K562 (cell line): ENCODE measurements at regions not wholly inside any gene's neighbourhood (a gene's known extent, or its start where the extent isn't known, plus 50 kb on each side); places are given as distances from the start of the nearest gene placed in this dataset.

ENCODE experiments used
- ATAC-seq: fragments of 200-7000 bp; cut with Tn5 transposase; 3 replicates; pipeline ENCODE4 v1.9.1; 2020; ENCODE audit warnings: moderate library complexity
- BruUV-seq: library from RNA; stranded (reverse); fragments of 400-500 nt; replicated peaks from 2 replicates; lab custom pipeline; 2021; lab: Mats Ljungman, UMichigan
- CTCF ChIA-PET: fragments of 300-600 bp; formaldehyde crosslinking; extraction: SDS; loops from one replicate; lab custom pipeline; 2021; ENCODE audit warnings: low intra/inter-chr PET ratio; lab: Yijun Ruan, JAX
- POLR2A ChIA-PET: fragments of 300-600, 350-650 bp; sonication (Branson Sonifier 250); formaldehyde crosslinking; extraction: SDS; loops from one replicate; lab custom pipeline; 2021; ENCODE audit warnings: antibody characterized with exemption, inconsistent platforms; lab: Yijun Ruan, JAX
- DNase-seq, 4 experiments: peaks; one replicate each; pipeline versions ENCODE4 v3.0.0 to v3.0.0-alpha.2; 2011 to 2018; ENCODE audit warnings: low spot score in 3 of 4, mixed read lengths in 3 of 4; ENCODE audit errors: extremely low read depth in 1 of 4
- FAIRE-seq: peaks from 2 replicates; lab custom pipeline; 2011; peaks lifted over from hg19 to GRCh38; lab: Jason Lieb, UNC
- H2AFZ ChIP-seq: 2 replicates; pipeline ENCODE4 v1.6.0; 2011; ENCODE audit warnings: low read depth, low read length, control low read depth, inconsistent platforms
- H3K27ac ChIP-seq: fragments of 200-600 bp; 3 replicates; pipeline ENCODE4 v1.8.0; 2011; ENCODE audit warnings: low read depth, mild to moderate bottlenecking, control low read depth, inconsistent platforms, low read length, moderate library complexity, mixed read lengths; ENCODE audit errors: extremely low read depth
- H3K27me3 ChIP-seq, 2 experiments: fragments of 300-600 bp in 1 of 2; 2 replicates in 1 of 2; 3 replicates in 1 of 2; pipeline versions ENCODE4 v1.6.0 to v1.8.0; 2011; ENCODE audit warnings: inconsistent platforms in 2 of 2, low read length in 2 of 2, mild to moderate bottlenecking in 1 of 2, mixed read lengths in 1 of 2, moderate library complexity in 1 of 2; ENCODE audit not compliant: control insufficient read depth in 2 of 2, insufficient read depth in 2 of 2
- H3K36me3 ChIP-seq: fragments of 300-600 bp; 3 replicates; pipeline ENCODE4 v1.8.0; 2011; ENCODE audit warnings: mild to moderate bottlenecking, low read length, inconsistent platforms; ENCODE audit not compliant: control insufficient read depth, insufficient read depth
- H3K4me1 ChIP-seq, 2 experiments: fragments of 200-600 bp in 1 of 2; replicated peaks in 1 of 2; 2 replicates in 1 of 2; 3 replicates in 1 of 2; pipeline versions ENCODE4 v1.5.1 to v1.8.0; 2011; ENCODE audit warnings: inconsistent platforms in 2 of 2, low read length in 2 of 2, mild to moderate bottlenecking in 1 of 2, mixed read lengths in 1 of 2, moderate library complexity in 1 of 2; ENCODE audit not compliant: control insufficient read depth in 2 of 2, insufficient read depth in 2 of 2
- H3K4me2 ChIP-seq: 2 replicates; pipeline ENCODE4 v1.6.1; 2011; ENCODE audit warnings: low read length, control low read depth, inconsistent platforms, mixed read lengths; ENCODE audit not compliant: insufficient read depth
- H3K4me3 ChIP-seq: fragments of 200-600 bp; sonication (generic), shearing (Covaris generic); 2 replicates; pipeline ENCODE4 v1.5.1; 2016; ENCODE audit warnings: control low read depth, inconsistent platforms
- H3K79me2 ChIP-seq: fragments of 200-600 bp; 3 replicates; pipeline ENCODE4 v1.8.0; 2011; ENCODE audit warnings: low read length, inconsistent platforms; ENCODE audit not compliant: control insufficient read depth, insufficient read depth
- H3K9ac ChIP-seq, 2 experiments: 2 replicates each; pipeline versions ENCODE4 v1.6.0 to v1.6.1; 2011; ENCODE audit warnings: low read depth in 2 of 2, low read length in 2 of 2, control low read depth in 1 of 2, inconsistent platforms in 1 of 2, mild to moderate bottlenecking in 1 of 2, mixed read lengths in 1 of 2; ENCODE audit not compliant: insufficient read depth in 1 of 2
- H3K9me1 ChIP-seq: one replicate; pipeline ENCODE4 v1.6.0; 2011; ENCODE audit warnings: inconsistent platforms, mild to moderate bottlenecking, low read length, moderate library complexity; ENCODE audit not compliant: control insufficient read depth, insufficient read depth
- H3K9me3 ChIP-seq: replicated peaks from 2 replicates; pipeline ENCODE4 v1.5.1; 2011; ENCODE audit warnings: low read depth, low read length, inconsistent platforms; ENCODE audit not compliant: control insufficient read depth, insufficient read depth
- H4K20me1 ChIP-seq: replicated peaks from 2 replicates; pipeline ENCODE4 v1.6.1; 2011; ENCODE audit warnings: low read length, inconsistent platforms, mixed read lengths; ENCODE audit not compliant: control insufficient read depth, insufficient read depth
- ADNP ChIP-seq: fragments of 200-800 bp; sonication (Bioruptor generic); IDR thresholded peaks from 2 replicates; pipeline ENCODE4 v1.6.1; 2016; ENCODE audit warnings: missing genetic modification characterization, missing compliant biosample characterization
- CBX2 ChIP-seq: fragments of 200-600 bp; sonication (generic); IDR thresholded peaks from one replicate; pipeline ENCODE4 v1.6.1; 2012; ENCODE audit warnings: mild to moderate bottlenecking, low read length, inconsistent platforms; ENCODE audit not compliant: insufficient read depth, poor library complexity, severe bottlenecking
- CGGBP1 ChIP-seq: fragments of 250-450 bp; sonication (Bioruptor Pico); IDR thresholded peaks from 2 replicates; pipeline ENCODE4 v1.9.0; 2021; ENCODE audit warnings: mild to moderate bottlenecking
- GABPB2 ChIP-seq: fragments of 250-450 bp; sonication (Bioruptor Pico); conservative IDR thresholded peaks from 2 replicates; pipeline ENCODE4 v1.5.1; 2021; ENCODE audit warnings: mild to moderate bottlenecking
- KAT2B ChIP-seq: IDR thresholded peaks from one replicate; pipeline ENCODE4 v1.6.1; 2012; ENCODE audit warnings: low read depth, mild to moderate bottlenecking, control low read depth, inconsistent platforms, low read length, moderate library complexity
- MAFG ChIP-seq: fragments of 450-650 bp; conservative IDR thresholded peaks from 2 replicates; pipeline ENCODE4 v1.6.1; 2016; ENCODE audit warnings: missing genetic modification characterization, missing compliant biosample characterization
- MAZ ChIP-seq, 2 experiments: fragments of 450-650 bp in 1 of 2; sonication (generic) in 1 of 2; formaldehyde crosslinking; IDR thresholded peaks in 1 of 2; conservative IDR thresholded peaks in 1 of 2; 2 replicates each; pipeline versions ENCODE4 v1.4.0 to v1.5.0; 2020; ENCODE audit warnings: mild to moderate bottlenecking in 1 of 2, missing genetic modification reagents in 1 of 2
- PHTF2 ChIP-seq: fragments of 250-450 bp; sonication (Bioruptor Pico); IDR thresholded peaks from 2 replicates; pipeline ENCODE4 v1.5.0; 2021; ENCODE audit warnings: mild to moderate bottlenecking
- POLR2G ChIP-seq: fragments of 200-400 bp; formaldehyde crosslinking; IDR thresholded peaks from 2 replicates; pipeline ENCODE4 v1.6.1; 2017; ENCODE audit warnings: low read depth, mild to moderate bottlenecking, antibody characterized with exemption, low read length, moderate library complexity
- POU5F1 ChIP-seq: fragments of 150-350 bp; IDR thresholded peaks from 2 replicates; pipeline ENCODE4 v1.6.1; 2014; ENCODE audit warnings: borderline replicate concordance, low read length, low read depth, mild to moderate bottlenecking; ENCODE audit not compliant: partially characterized antibody
- SMAD3 ChIP-seq: fragments of 450-650 bp; formaldehyde crosslinking; conservative IDR thresholded peaks from 2 replicates; pipeline ENCODE4 v1.4.0; 2020; ENCODE audit warnings: mild to moderate bottlenecking
- SP1 ChIP-seq: sonication (generic); formaldehyde crosslinking; IDR thresholded peaks from 2 replicates; pipeline ENCODE4 v1.8.1; 2022; ENCODE audit warnings: mild to moderate bottlenecking, missing genetic modification reagents
- SREBF2 ChIP-seq: sonication (generic); formaldehyde crosslinking; IDR thresholded peaks from 2 replicates; pipeline ENCODE4 v1.4.0; 2020; ENCODE audit warnings: mild to moderate bottlenecking, missing genetic modification reagents
- STAT5B ChIP-seq: fragments of 250-450 bp; sonication (Bioruptor Pico); IDR thresholded peaks from 2 replicates; pipeline ENCODE4 v1.8.0; 2021; ENCODE audit warnings: mild to moderate bottlenecking, inconsistent platforms
- ZNF79 ChIP-seq: fragments of 250-450 bp; sonication (Bioruptor Pico); IDR thresholded peaks from 2 replicates; pipeline ENCODE4 v1.4.0; 2020; ENCODE audit warnings: low read depth, mild to moderate bottlenecking, moderate library complexity
- WGBS: fragments of 100-300 bp; shearing (Covaris generic); methylation state at CpG from one replicate; pipeline ENCODE4 v1.1.6; 2016; ENCODE audit warnings: low coverage, mixed read lengths; ENCODE audit not compliant: insufficient coverage; ENCODE audit errors: missing lambda C conversion rate; 5-methylcytosine and 5-hydroxymethylcytosine counted together
- in situ Hi-C: fragments of 300-500 bp; cut with MboI; formaldehyde crosslinking; loops from 4 replicates; pipeline ENCODE4 v1.15.0; 2018; ENCODE audit warnings: inconsistent platforms, mixed read lengths
- intact Hi-C: fragments of 100-400 bp; cut with micrococcal nuclease; formaldehyde crosslinking; loops from 2 replicates; pipeline ENCODE4 v1.14.2; 2022
- TF ChIP-seq, protein P1 (sequence below): sonication (generic); formaldehyde crosslinking; IDR thresholded peaks from 2 replicates; pipeline ENCODE4 v1.8.0; 2023; ENCODE audit warnings: mild to moderate bottlenecking, missing genetic modification reagents

DNA sequence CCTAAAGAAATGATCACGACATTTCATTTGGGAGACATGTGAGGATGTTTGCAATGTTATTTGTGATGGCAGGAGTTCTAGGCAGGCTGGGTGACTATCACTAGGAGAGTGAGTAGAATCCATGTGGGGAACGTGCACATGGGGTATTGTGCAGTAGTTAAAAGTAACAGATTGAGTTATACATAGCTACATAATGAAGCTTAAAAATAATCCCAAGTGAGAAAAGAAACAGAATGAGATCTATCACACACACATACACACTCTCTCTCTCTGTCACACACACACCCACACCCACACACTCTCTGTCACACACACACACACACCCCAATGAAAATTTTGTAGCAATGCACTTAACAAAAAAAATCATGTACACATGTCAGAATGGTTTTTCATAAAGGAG, 218.7 kb upstream of the ARG1 start:
- in situ Hi-C loops: no loop called here

GRCh38 chr6:131356161-131356560, 216.9 kb upstream of the ARG1 start:
- WGBS: 0% methylated on average over 2 of the region's 2 CpGs
- no peak for TF ChIP-seq ADNP
- no peak for TF ChIP-seq MAZ (CRISPR knock-in tag; conservative IDR thresholded peaks at IDR 0.05 in 1 of 2, IDR thresholded peaks at IDR 0.05 in 1 of 2)
- no peak for TF ChIP-seq KAT2B
- TF ChIP-seq CBX2: no peak
- TF ChIP-seq SP1 (CRISPR knock-in tag): no peak
- TF ChIP-seq PHTF2 (CRISPR knock-in tag): no peak
- no peak for TF ChIP-seq CGGBP1 (CRISPR knock-in tag)
- TF ChIP-seq STAT5B (CRISPR knock-in tag): no peak
- TF ChIP-seq ZNF79 (CRISPR knock-in tag): no peak
- TF ChIP-seq SMAD3 (CRISPR knock-in tag): no peak
- no peak for TF ChIP-seq SREBF2 (CRISPR knock-in tag)
- no peak for TF ChIP-seq POU5F1
- TF ChIP-seq GABPB2 (CRISPR knock-in tag): no peak
- no peak for TF ChIP-seq POLR2G
- TF ChIP-seq MAFG: no peak

More for the DNA sequence above, 218.7 kb upstream of the ARG1 start:
- H3K79me2 ChIP-seq: no peaks in the 10 kb centered on the region
- H3K4me2 ChIP-seq: no peak overlapping the region
- BruUV-seq: no TSS peak
- no peak overlapping the region for H3K27ac ChIP-seq
- H3K9ac ChIP-seq: no peak overlapping the region
- H2AFZ ChIP-seq: no peak overlapping the region
- H3K4me1 ChIP-seq: no peaks in the 10 kb centered on the region
- H3K9me1 ChIP-seq: no peaks in the 10 kb centered on the region
- ChIA-PET POLR2A (no interaction called here), CTCF (no interaction called here)
- intact Hi-C loops: no loop called here
- H4K20me1 ChIP-seq: no peaks in the 10 kb centered on the region
- TF ChIP-seq, protein P1, sequence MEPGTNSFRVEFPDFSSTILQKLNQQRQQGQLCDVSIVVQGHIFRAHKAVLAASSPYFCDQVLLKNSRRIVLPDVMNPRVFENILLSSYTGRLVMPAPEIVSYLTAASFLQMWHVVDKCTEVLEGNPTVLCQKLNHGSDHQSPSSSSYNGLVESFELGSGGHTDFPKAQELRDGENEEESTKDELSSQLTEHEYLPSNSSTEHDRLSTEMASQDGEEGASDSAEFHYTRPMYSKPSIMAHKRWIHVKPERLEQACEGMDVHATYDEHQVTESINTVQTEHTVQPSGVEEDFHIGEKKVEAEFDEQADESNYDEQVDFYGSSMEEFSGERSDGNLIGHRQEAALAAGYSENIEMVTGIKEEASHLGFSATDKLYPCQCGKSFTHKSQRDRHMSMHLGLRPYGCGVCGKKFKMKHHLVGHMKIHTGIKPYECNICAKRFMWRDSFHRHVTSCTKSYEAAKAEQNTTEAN (CRISPR knock-in tag): no peak
- FAIRE-seq (no peak), DNase-seq (no peak), ATAC-seq (no peak)
- no peak overlapping the region for H3K4me3 ChIP-seq
- H3K9me3 ChIP-seq: no peaks in the 10 kb centered on the region
- whole genome bisulfite sequencing: 6% methylated on average over 2 of the region's 2 CpGs
- H3K27me3 ChIP-seq: no peaks in the 10 kb centered on the region
- H3K36me3 ChIP-seq: no peaks in the 10 kb centered on the region

More at GRCh38 chr6:131356161-131356560, 216.9 kb upstream of the ARG1 start:
- in situ Hi-C loops: no loop called here
- Histone ChIP-seq H3K27ac (no peak overlapping the region), H3K79me2 (no peaks in the 10 kb centered on the region), H3K9ac (no peak overlapping the region), H3K9me3 (no peaks in the 10 kb centered on the region), H3K9me1 (no peaks in the 10 kb centered on the region), H4K20me1 (no peaks in the 10 kb centered on the region), H3K27me3 (no peaks in the 10 kb centered on the region), H3K36me3 (no peaks in the 10 kb centered on the region), H3K4me3 (no peak overlapping the region), H3K4me2 (no peak overlapping the region), H2AFZ (no peak overlapping the region), H3K4me1 (no peaks in the 10 kb centered on the region)
- no peak for ATAC-seq
- ChIA-PET POLR2A (no interaction called here), CTCF (no interaction called here)
- no TSS peak for BruUV-seq
- FAIRE-seq: no peak
- intact Hi-C loops: no loop called here
- DNase-seq: no peak
